Activated naive CD4-positive, alpha-beta T cell treated with anti-CD3 and anti-CD28 coated beads, Interleukin-2, amount 10 ng/mL, durations not matched to agents 7 days and 5 days (primary cell): ENCODE measurements at regions not wholly inside any gene's neighbourhood (a gene's known extent, or its start where the extent isn't known, plus 50 kb on each side); places are given as distances from the start of the nearest gene placed in this dataset.
"Not testable (repeated sequence)": the region's sequence is repeated elsewhere in the genome, so short reads cannot be mapped to it uniquely, and the experiment has no call there.

ENCODE experiments used
- CTCF ChIA-PET: fragments of 350-600 bp; sonication (Branson Sonifier 250); formaldehyde crosslinking; loops from one replicate; lab custom pipeline; 2021; ENCODE audit warnings: antibody characterized with exemption; lab: Charles Lee
- DNase-seq: peaks from one replicate; pipeline ENCODE4 v3.0.0-alpha.2; 2020
- H3K27ac Mint-ChIP-seq: one replicate; pipeline ENCODE4 v1.8.0; 2021; ENCODE audit warnings: mild to moderate bottlenecking, moderate library complexity, mixed read lengths
- H3K27me3 Mint-ChIP-seq: one replicate; pipeline ENCODE4 v1.8.0; 2021; ENCODE audit warnings: mild to moderate bottlenecking, mixed read lengths
- H3K36me3 Mint-ChIP-seq: one replicate; pipeline ENCODE4 v1.8.0; 2021; ENCODE audit warnings: mixed read lengths
- H3K4me1 Mint-ChIP-seq: one replicate; pipeline ENCODE4 v1.8.0; 2021; ENCODE audit warnings: mixed read lengths
- H3K4me3 Mint-ChIP-seq: one replicate; pipeline ENCODE4 v1.8.0; 2021; ENCODE audit warnings: mild to moderate bottlenecking, moderate library complexity, mixed read lengths
- H3K9me3 Mint-ChIP-seq: one replicate; pipeline ENCODE4 v1.8.0; 2021; ENCODE audit warnings: mixed read lengths

GRCh38 chr2:185475914-185476313 is 262.7 kb upstream of the FSIP2 start:
- H3K27me3 Mint-ChIP-seq = no peaks in the 10 kb centered on the region
- H3K4me1 Mint-ChIP-seq = no peaks in the 10 kb centered on the region
- no peak for DNase-seq
- H3K4me3 Mint-ChIP-seq = no peak overlapping the region
- H3K9me3 Mint-ChIP-seq = peaks cover 6% of the 10 kb centered on the region
- no peaks in the 10 kb centered on the region for H3K36me3 Mint-ChIP-seq
- no peak overlapping the region for H3K27ac Mint-ChIP-seq
- CTCF ChIA-PET = interaction anchor here (0.5 kb wide), 1 partner anchor 44 kb away, joined by 3 read pairs; no protein-coding TSS in a partner anchor

- peaks cover 8% of the 10 kb centered on the region for H3K9me3 Mint-ChIP-seq
- CTCF ChIA-PET = no interaction called here
- no peaks in the 10 kb centered on the region for H3K36me3 Mint-ChIP-seq
- H3K4me3 Mint-ChIP-seq = no peak overlapping the region
- H3K27me3 Mint-ChIP-seq = no peaks in the 10 kb centered on the region
- no peak overlapping the region for H3K27ac Mint-ChIP-seq
- no peaks in the 10 kb centered on the region for H3K4me1 Mint-ChIP-seq
- no peak for DNase-seq
These were observed 261.2 kb upstream of the FSIP2 start for GRCh38 chr2:185477452-185477851.

GRCh38 chr2:185484602-185485001 is 254.0 kb upstream of the FSIP2 start:
- H3K4me1 Mint-ChIP-seq = no peaks in the 10 kb centered on the region

GRCh38 chr2:185502351-185502750 is 236.3 kb upstream of the FSIP2 start:
- no peak overlapping the region for H3K4me3 Mint-ChIP-seq
- no peaks in the 10 kb centered on the region for H3K27me3 Mint-ChIP-seq
- no peak overlapping the region for H3K27ac Mint-ChIP-seq
- peaks cover 21% of the 10 kb centered on the region for H3K9me3 Mint-ChIP-seq
- CTCF ChIA-PET = no interaction called here
- H3K4me1 Mint-ChIP-seq = no peaks in the 10 kb centered on the region
- DNase-seq = no peak
- H3K36me3 Mint-ChIP-seq = no peaks in the 10 kb centered on the region

More at GRCh38 chr2:185484602-185485001, 254.0 kb upstream of the FSIP2 start:
- Mint-ChIP-seq H3K27ac (no peak overlapping the region), H3K4me3 (no peak overlapping the region), H3K36me3 (no peaks in the 10 kb centered on the region), H3K9me3 (peaks cover 11% of the 10 kb centered on the region), H3K27me3 (no peaks in the 10 kb centered on the region)
- no peak for DNase-seq
- CTCF ChIA-PET = no interaction called here

- CTCF ChIA-PET = no interaction called here
- Mint-ChIP-seq H3K27ac (no peak overlapping the region), H3K4me1 (no peaks in the 10 kb centered on the region), H3K4me3 (no peak overlapping the region), H3K27me3 (no peaks in the 10 kb centered on the region), H3K36me3 (no peaks in the 10 kb centered on the region), H3K9me3 (peaks cover 37% of the 10 kb centered on the region)
- DNase-seq = no peak
These were observed 230.9 kb upstream of the FSIP2 start for GRCh38 chr2:185507719-185508118.

GRCh38 chr2:185510060-185510459 is 228.5 kb upstream of the FSIP2 start:
- CTCF ChIA-PET = no interaction called here
- H3K4me1 Mint-ChIP-seq = no peaks in the 10 kb centered on the region
- no peak overlapping the region for H3K4me3 Mint-ChIP-seq
- no peaks in the 10 kb centered on the region for H3K27me3 Mint-ChIP-seq
- no peak for DNase-seq
- H3K9me3 Mint-ChIP-seq = peaks cover 33% of the 10 kb centered on the region
- H3K36me3 Mint-ChIP-seq = no peaks in the 10 kb centered on the region
- no peak overlapping the region for H3K27ac Mint-ChIP-seq

- CTCF ChIA-PET = no interaction called here
- no peak for DNase-seq
- H3K27me3 Mint-ChIP-seq = no peaks in the 10 kb centered on the region
- peaks cover 34% of the 10 kb centered on the region for H3K9me3 Mint-ChIP-seq
- H3K4me1 Mint-ChIP-seq = no peaks in the 10 kb centered on the region
- H3K36me3 Mint-ChIP-seq = no peaks in the 10 kb centered on the region
- no peak overlapping the region for H3K27ac Mint-ChIP-seq
- no peak overlapping the region for H3K4me3 Mint-ChIP-seq
These were observed 226.7 kb upstream of the FSIP2 start for GRCh38 chr2:185511925-185512324.

- H3K36me3 Mint-ChIP-seq = no peaks in the 10 kb centered on the region
- no peaks in the 10 kb centered on the region for H3K27me3 Mint-ChIP-seq
- H3K4me3 Mint-ChIP-seq = no peak overlapping the region
- H3K27ac Mint-ChIP-seq = no peak overlapping the region
- CTCF ChIA-PET = no interaction called here
- no peaks in the 10 kb centered on the region for H3K4me1 Mint-ChIP-seq
- DNase-seq = no peak
- peaks cover 13% of the 10 kb centered on the region for H3K9me3 Mint-ChIP-seq
These were observed 216.1 kb upstream of the FSIP2 start for GRCh38 chr2:185522472-185522871.

- H3K27me3 Mint-ChIP-seq, H3K4me1 Mint-ChIP-seq, H3K4me3 Mint-ChIP-seq, DNase-seq, H3K9me3 Mint-ChIP-seq, H3K36me3 Mint-ChIP-seq, CTCF ChIA-PET, H3K27ac Mint-ChIP-seq: not testable (repeated sequence)
These were observed 214.4 kb upstream of the FSIP2 start for GRCh38 chr2:185524242-185524641.

GRCh38 chr2:185526161-185526560 is 212.4 kb upstream of the FSIP2 start:
- no peak overlapping the region for H3K27ac Mint-ChIP-seq
- DNase-seq = no peak
- no peaks in the 10 kb centered on the region for H3K36me3 Mint-ChIP-seq
- peaks cover 13% of the 10 kb centered on the region for H3K9me3 Mint-ChIP-seq
- CTCF ChIA-PET = no interaction called here
- H3K4me1 Mint-ChIP-seq = no peaks in the 10 kb centered on the region
- no peak overlapping the region for H3K4me3 Mint-ChIP-seq
- H3K27me3 Mint-ChIP-seq = no peaks in the 10 kb centered on the region

GRCh38 chr2:185531721-185532120 is 206.9 kb upstream of the FSIP2 start:
- H3K4me1 Mint-ChIP-seq = no peaks in the 10 kb centered on the region

GRCh38 chr2:185537689-185538088 is 200.9 kb upstream of the FSIP2 start:
- H3K4me3 Mint-ChIP-seq = no peak overlapping the region
- no peaks in the 10 kb centered on the region for H3K4me1 Mint-ChIP-seq
- CTCF ChIA-PET = no interaction called here
- no peak for DNase-seq
- no peaks in the 10 kb centered on the region for H3K36me3 Mint-ChIP-seq
- peaks cover 2% of the 10 kb centered on the region for H3K9me3 Mint-ChIP-seq
- no peak overlapping the region for H3K27ac Mint-ChIP-seq
- H3K27me3 Mint-ChIP-seq = no peaks in the 10 kb centered on the region

More at GRCh38 chr2:185531721-185532120, 206.9 kb upstream of the FSIP2 start:
- Mint-ChIP-seq H3K4me3 (no peak overlapping the region), H3K9me3 (peaks cover 7% of the 10 kb centered on the region), H3K36me3 (no peaks in the 10 kb centered on the region), H3K27ac (no peak overlapping the region), H3K27me3 (no peaks in the 10 kb centered on the region)
- DNase-seq = no peak
- CTCF ChIA-PET = no interaction called here

- Mint-ChIP-seq H3K4me1 (no peaks in the 10 kb centered on the region), H3K4me3 (no peak overlapping the region), H3K36me3 (no peaks in the 10 kb centered on the region), H3K9me3 (peaks cover 4% of the 10 kb centered on the region), H3K27ac (no peak overlapping the region), H3K27me3 (no peaks in the 10 kb centered on the region)
- CTCF ChIA-PET = interaction anchor here (0.6 kb wide), 1 partner anchor 754 kb away, joined by 3 read pairs; no protein-coding TSS in a partner anchor
- no peak for DNase-seq
These were observed 171.4 kb upstream of the FSIP2 start for GRCh38 chr2:185567196-185567595.

- CTCF ChIA-PET = interaction anchor here (0.6 kb wide), 1 partner anchor 753 kb away, joined by 3 read pairs; no protein-coding TSS in a partner anchor
- no peaks in the 10 kb centered on the region for H3K36me3 Mint-ChIP-seq
- peaks cover 4% of the 10 kb centered on the region for H3K9me3 Mint-ChIP-seq
- H3K4me3 Mint-ChIP-seq = no peak overlapping the region
- H3K27ac Mint-ChIP-seq = no peak overlapping the region
- no peaks in the 10 kb centered on the region for H3K4me1 Mint-ChIP-seq
- no peaks in the 10 kb centered on the region for H3K27me3 Mint-ChIP-seq
- no peak for DNase-seq
These were observed 170.7 kb upstream of the FSIP2 start for GRCh38 chr2:185567940-185568339.

- CTCF ChIA-PET = no interaction called here
- Mint-ChIP-seq H3K36me3 (no peaks in the 10 kb centered on the region), H3K27ac (no peak overlapping the region), H3K27me3 (no peaks in the 10 kb centered on the region), H3K4me3 (no peak overlapping the region), H3K4me1 (no peaks in the 10 kb centered on the region), H3K9me3 (peaks cover 2% of the 10 kb centered on the region)
- DNase-seq = no peak
These were observed 160.3 kb upstream of the FSIP2 start for GRCh38 chr2:185578322-185578721.
